OCI-LY7 (cell line): ENCODE measurements at regions not wholly inside any gene's neighbourhood (a gene's known extent, or its start where the extent isn't known, plus 50 kb on each side); places are given as distances from the start of the nearest gene placed in this dataset.

ENCODE experiments used
- CTCF ChIP-seq: fragments of 200-600 bp; sonication (generic); conservative IDR thresholded peaks from 2 replicates; pipeline ENCODE4 v1.5.1; 2014; ENCODE audit warnings: mild to moderate bottlenecking, antibody characterized with exemption, low read length, moderate library complexity, mixed read lengths
- EZH2phosphoT487 ChIP-seq: fragments of 200-600 bp; sonication (generic); IDR thresholded peaks from 2 replicates; pipeline ENCODE4 v1.6.1; 2018; ENCODE audit warnings: low read depth, borderline replicate concordance, mild to moderate bottlenecking, mixed run types, antibody characterized with exemption, low read length, moderate library complexity, mixed read lengths

GRCh38 chr6:42509256-42509655 lies 54.6 kb upstream of the UBR2 start:
- TF ChIP-seq CTCF (no peak), EZH2phosphoT487 (no peak)
